Neuronal stem cell (in vitro differentiated cells): ENCODE measurements at regions not wholly inside any gene's neighbourhood (a gene's known extent, or its start where the extent isn't known, plus 50 kb on each side); places are given as distances from the start of the nearest gene placed in this dataset.

Experiments
- DNase-seq: peaks from one replicate; pipeline ENCODE4 v3.0.0-alpha.2; 2013; ENCODE audit warnings: low spot score
- H2AFZ ChIP-seq: one replicate; pipeline ENCODE4 v1.6.1; 2013; ENCODE audit warnings: mild to moderate bottlenecking, low read length, inconsistent platforms
- H2AK5ac ChIP-seq: 2 replicates; pipeline ENCODE4 v1.6.1; 2013; ENCODE audit warnings: low read depth, mild to moderate bottlenecking, inconsistent platforms, low read length, moderate library complexity, mixed read lengths
- H2BK120ac ChIP-seq: 2 replicates; pipeline ENCODE4 v1.6.1; 2013; ENCODE audit warnings: low read depth, mild to moderate bottlenecking, inconsistent platforms, low read length, moderate library complexity, mixed read lengths
- H2BK12ac ChIP-seq: one replicate; pipeline ENCODE4 v1.6.1; 2013; ENCODE audit warnings: low read length, inconsistent platforms
- H2BK15ac ChIP-seq: 2 replicates; pipeline ENCODE4 v1.6.1; 2013; ENCODE audit warnings: mild to moderate bottlenecking, low read length, inconsistent platforms, mixed read lengths
- H2BK5ac ChIP-seq: one replicate; pipeline ENCODE4 v1.6.1; 2013; ENCODE audit warnings: inconsistent platforms, mild to moderate bottlenecking, low read length, moderate library complexity
- H3K14ac ChIP-seq: one replicate; pipeline ENCODE4 v1.6.1; 2013; ENCODE audit warnings: low read length, inconsistent platforms
- H3K18ac ChIP-seq: 2 replicates; pipeline ENCODE4 v1.6.1; 2013; ENCODE audit warnings: low read length, inconsistent platforms
- H3K23ac ChIP-seq: 2 replicates; pipeline ENCODE4 v1.6.1; 2013; ENCODE audit warnings: low read depth, mild to moderate bottlenecking, mixed read lengths, low read length, inconsistent platforms; ENCODE audit not compliant: poor library complexity
- H3K27ac ChIP-seq: replicated peaks from 3 replicates; pipeline ENCODE4 v1.5.1; 2013; ENCODE audit warnings: low read length, inconsistent platforms
- H3K27me3 ChIP-seq, 3 experiments: 2 replicates each; pipeline ENCODE4 v1.6.1; 2013; ENCODE audit warnings: low read length in 3 of 3, mild to moderate bottlenecking in 2 of 3, inconsistent platforms in 1 of 3, low read depth in 1 of 3, mixed read lengths in 1 of 3, moderate library complexity in 1 of 3; ENCODE audit not compliant: control insufficient read depth in 3 of 3, insufficient read depth in 3 of 3
- H3K36me3 ChIP-seq, 2 donors: replicated peaks in 1 of 2; 2 replicates each; pipeline ENCODE4 v1.6.1; 2013; ENCODE audit warnings: low read length in 2 of 2; ENCODE audit not compliant: control insufficient read depth in 2 of 2, insufficient read depth in 2 of 2
- H3K4ac ChIP-seq: 2 replicates; pipeline ENCODE4 v1.6.1; 2013; ENCODE audit warnings: inconsistent platforms, mild to moderate bottlenecking, low read length, moderate library complexity
- H3K4me1 ChIP-seq, 2 donors: 1 replicate in 1 of 2; 2 replicates in 1 of 2; pipeline ENCODE4 v1.6.1; 2013; ENCODE audit warnings: low read length in 2 of 2, low read depth in 1 of 2; ENCODE audit not compliant: control insufficient read depth in 2 of 2, insufficient read depth in 1 of 2
- H3K4me2 ChIP-seq: one replicate; pipeline ENCODE4 v1.6.1; 2013; ENCODE audit warnings: mild to moderate bottlenecking, low read length, inconsistent platforms; ENCODE audit not compliant: insufficient read depth, poor library complexity, severe bottlenecking
- H3K4me3 ChIP-seq, 2 donors: 2 replicates each; pipeline ENCODE4 v1.5.1; 2013; ENCODE audit warnings: low read length in 2 of 2, mild to moderate bottlenecking in 2 of 2, inconsistent platforms in 1 of 2, moderate library complexity in 1 of 2
- H3K79me1 ChIP-seq: one replicate; pipeline ENCODE4 v1.6.1; 2013; ENCODE audit warnings: low read depth, mild to moderate bottlenecking, inconsistent platforms, low read length, moderate library complexity
- H3K9ac ChIP-seq: one replicate; pipeline ENCODE4 v1.6.1; 2013; ENCODE audit warnings: mild to moderate bottlenecking, low read depth, low read length, inconsistent platforms; ENCODE audit not compliant: poor library complexity
- H3K9me3 ChIP-seq, 2 donors: replicated peaks in 1 of 2; 2 replicates each; pipeline versions ENCODE3 to v1.6.1; 2013; ENCODE audit warnings: low read length in 2 of 2, mild to moderate bottlenecking in 2 of 2, inconsistent platforms in 1 of 2, low read depth in 1 of 2, mixed read lengths in 1 of 2, moderate library complexity in 1 of 2; ENCODE audit not compliant: control insufficient read depth in 2 of 2, insufficient read depth in 1 of 2
- H4K8ac ChIP-seq: one replicate; pipeline ENCODE4 v1.6.1; 2013; ENCODE audit warnings: low read depth, mild to moderate bottlenecking, inconsistent platforms, low read length, moderate library complexity
- H4K91ac ChIP-seq: one replicate; pipeline ENCODE4 v1.6.1; 2013; ENCODE audit warnings: low read length, low read depth, mild to moderate bottlenecking, inconsistent platforms; ENCODE audit not compliant: poor library complexity
- WGBS, 2 donors: extraction: QIAGEN DNeasy Blood & Tissue Kit; methylation state at CpG; one replicate each; pipeline ENCODE4 v1.1.7; 2013; ENCODE audit warnings: missing lambda C conversion rate in 2 of 2, mixed read lengths in 1 of 2; ENCODE audit not compliant: insufficient read length in 2 of 2, insufficient replicate concordance in 1 of 2; ENCODE audit errors: extremely low coverage in 2 of 2; 5-methylcytosine and 5-hydroxymethylcytosine counted together

- Histone ChIP-seq H4K8ac (no peak overlapping the region), H2AK5ac (peak overlapping the region; percentile 30), H4K91ac (no peak overlapping the region), H3K9ac (no peak overlapping the region), H3K4me2 (no peak overlapping the region), H3K27me3 (no peaks in the 10 kb centered on the region), H3K4ac (peak overlapping the region; percentile 25), H2BK12ac (peak overlapping the region; percentile 30), H3K4me3 (no peak overlapping the region), H2BK120ac (no peak overlapping the region), H3K36me3 (no peaks in the 10 kb centered on the region), H3K14ac (no peak overlapping the region), H3K27ac (no peak overlapping the region), H3K9me3 (peaks cover 0 to 5% of the 10 kb centered on the region in 2 donors), H3K18ac (peak overlapping the region; percentile 68), H3K79me1 (no peaks in the 10 kb centered on the region), H2AFZ (no peak overlapping the region), H2BK5ac (no peak overlapping the region), H3K23ac (no peak overlapping the region), H3K4me1 (peaks cover 15 to 23% of the 10 kb centered on the region in 2 donors), H2BK15ac (no peak overlapping the region)
- no CpG with 5 or more reads among the region's 13 CpGs for WGBS, 2 donors
- DNase-seq = no peak
These were observed 304.4 kb upstream of the HS6ST1 start for GRCh38 chr2:128622955-128623620.

- Histone ChIP-seq H3K9me3 (no peaks in the 10 kb centered on the region), H2BK120ac (no peak overlapping the region), H2BK12ac (no peak overlapping the region), H3K4ac (no peak overlapping the region), H4K8ac (no peak overlapping the region), H3K79me1 (no peaks in the 10 kb centered on the region), H3K27ac (no peak overlapping the region), H3K14ac (no peak overlapping the region), H3K23ac (no peak overlapping the region), H2BK5ac (no peak overlapping the region), H3K27me3 (no peaks in the 10 kb centered on the region), H2AK5ac (no peak overlapping the region), H3K9ac (no peak overlapping the region), H3K4me3 (no peak overlapping the region), H3K36me3 (no peaks in the 10 kb centered on the region), H2BK15ac (no peak overlapping the region), H3K4me2 (no peak overlapping the region), H2AFZ (peak overlapping the region; percentile 5), H3K18ac (peak overlapping the region; percentile 63), H4K91ac (no peak overlapping the region), H3K4me1 (peaks cover 15 to 25% of the 10 kb centered on the region in 2 donors)
- no CpG with 5 or more reads among the region's 18 CpGs for WGBS, 2 donors
- DNase-seq = no peak
These were observed 305.4 kb upstream of the HS6ST1 start for GRCh38 chr2:128623776-128624761.

GRCh38 chr2:128624956-128625355 is 306.3 kb upstream of the HS6ST1 start:
- Histone ChIP-seq H3K9me3 (no peaks in the 10 kb centered on the region), H3K4me2 (no peak overlapping the region), H3K9ac (no peak overlapping the region), H3K36me3 (no peaks in the 10 kb centered on the region), H3K4me1 (peaks cover 15 to 25% of the 10 kb centered on the region in 2 donors), H3K27ac (no peak overlapping the region), H3K79me1 (no peaks in the 10 kb centered on the region), H4K8ac (no peak overlapping the region), H2BK5ac (no peak overlapping the region), H3K18ac (no peak overlapping the region), H3K4ac (no peak overlapping the region), H2AFZ (no peak overlapping the region), H3K23ac (no peak overlapping the region), H3K27me3 (no peaks in the 10 kb centered on the region), H4K91ac (no peak overlapping the region), H2BK12ac (no peak overlapping the region), H3K14ac (no peak overlapping the region), H2BK15ac (peak overlapping the region; percentile 2), H3K4me3 (no peak overlapping the region), H2AK5ac (peak overlapping the region; percentile 39), H2BK120ac (no peak overlapping the region)
- no peak for DNase-seq
- no CpG with 5 or more reads among the region's 6 CpGs for WGBS, 2 donors

GRCh38 chr2:128625421-128625820 is 306.8 kb upstream of the HS6ST1 start:
- no peak overlapping the region for H4K91ac ChIP-seq
- no peak overlapping the region for H2BK5ac ChIP-seq
- H2AK5ac ChIP-seq = peak overlapping the region; percentile 39
- no peak for DNase-seq
- no peak overlapping the region for H3K9ac ChIP-seq
- peaks cover 15 to 25% of the 10 kb centered on the region in 2 donors for H3K4me1 ChIP-seq
- no peak overlapping the region for H2BK120ac ChIP-seq
- H3K9me3 ChIP-seq = no peaks in the 10 kb centered on the region
- WGBS, 2 donors = no CpG with 5 or more reads among the region's 8 CpGs
- H4K8ac ChIP-seq = no peak overlapping the region
- H3K23ac ChIP-seq = no peak overlapping the region
- no peak overlapping the region for H3K27ac ChIP-seq
- H3K36me3 ChIP-seq = no peaks in the 10 kb centered on the region
- peak overlapping the region; percentile 2 for H2BK15ac ChIP-seq
- no peak overlapping the region for H3K4ac ChIP-seq
- H3K27me3 ChIP-seq = no peaks in the 10 kb centered on the region
- no peak overlapping the region for H2AFZ ChIP-seq
- no peak overlapping the region for H3K4me3 ChIP-seq
- no peak overlapping the region for H3K4me2 ChIP-seq
- peak overlapping the region; percentile 66 for H3K14ac ChIP-seq
- peak overlapping the region; percentile 43 for H2BK12ac ChIP-seq
- H3K18ac ChIP-seq = peak overlapping the region; percentile 45
- no peaks in the 10 kb centered on the region for H3K79me1 ChIP-seq
